Gastroesophageal sphincter (tissue), 3 donors: ENCODE measurements at regions not wholly inside any gene's neighbourhood (a gene's known extent, or its start where the extent isn't known, plus 50 kb on each side); places are given as distances from the start of the nearest gene placed in this dataset.

Experiments used
- CTCF ChIP-seq, 4 experiments: fragments of 200-600 bp in 2 of 4; fragments of 450-650 bp in 2 of 4; sonication (generic) in 1 of 4; IDR thresholded peaks; one replicate each; pipeline ENCODE4 v1.5.1; 2017 to 2019; ENCODE audit warnings: antibody characterized with exemption in 4 of 4, mild to moderate bottlenecking in 2 of 4, moderate library complexity in 2 of 4
- POLR2A ChIP-seq, 2 donors: fragments of 450-650 bp; IDR thresholded peaks; one replicate each; pipeline ENCODE4 v1.6.1; 2017; ENCODE audit warnings: antibody characterized with exemption in 2 of 2, mild to moderate bottlenecking in 2 of 2, moderate library complexity in 1 of 2

GRCh38 chr7:26916336-26916735 is 51.9 kb upstream of the SKAP2 start:
- TF ChIP-seq CTCF (IDR thresholded peaks at IDR 0.05) (no peak), POLR2A (IDR thresholded peaks at IDR 0.05) (no peak)
